ENCODE measurements at regions not wholly inside any gene's neighbourhood (a gene's known extent, or its start where the extent isn't known, plus 50 kb on each side); places are given as distances from the start of the nearest gene placed in this dataset.

DNA sequence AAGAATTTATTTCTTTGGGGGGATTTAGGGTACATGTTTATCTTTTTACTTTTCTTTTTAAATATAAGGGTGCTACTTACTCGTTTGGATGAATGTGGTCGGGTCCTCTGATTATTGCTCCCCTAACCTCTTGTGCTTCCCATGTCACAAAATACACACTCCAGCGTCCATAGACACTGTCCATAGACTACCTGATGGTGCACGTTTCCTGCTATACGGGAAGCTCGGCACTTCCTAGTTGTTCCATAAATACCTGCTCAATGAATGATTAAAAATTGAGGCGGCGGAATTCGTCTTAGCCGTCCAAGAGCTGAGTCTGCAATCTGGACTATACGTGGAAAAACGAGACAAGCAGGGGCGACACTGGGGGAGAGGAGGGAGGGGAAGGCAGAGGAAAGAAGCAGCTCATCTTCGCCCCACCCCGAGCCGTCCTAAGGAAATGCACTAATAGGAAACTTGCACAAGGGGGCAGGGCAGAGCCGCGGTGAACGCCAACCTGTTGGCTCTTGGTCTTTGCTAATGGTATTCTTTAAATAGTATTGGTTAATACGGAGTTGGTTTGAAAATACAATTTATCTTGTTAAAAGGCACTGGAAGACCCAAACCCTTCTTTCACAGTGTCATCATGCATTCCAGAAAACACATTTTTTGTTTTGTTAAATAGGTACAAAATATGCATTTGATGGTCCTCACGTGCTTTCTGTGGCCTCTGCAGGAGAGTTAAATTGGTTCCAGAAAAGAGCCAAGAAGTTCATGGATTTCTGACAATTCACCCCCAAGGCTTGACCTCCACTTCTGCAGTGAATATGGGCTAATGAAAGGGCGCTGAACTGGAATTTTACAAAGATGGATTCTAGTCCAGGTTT lies 73.0 kb upstream of the KCTD1 start:
- DNase-seq (ENCODE audit: low read depth in 4 of 4, low spot score in 3 of 4): no peak

DNA sequence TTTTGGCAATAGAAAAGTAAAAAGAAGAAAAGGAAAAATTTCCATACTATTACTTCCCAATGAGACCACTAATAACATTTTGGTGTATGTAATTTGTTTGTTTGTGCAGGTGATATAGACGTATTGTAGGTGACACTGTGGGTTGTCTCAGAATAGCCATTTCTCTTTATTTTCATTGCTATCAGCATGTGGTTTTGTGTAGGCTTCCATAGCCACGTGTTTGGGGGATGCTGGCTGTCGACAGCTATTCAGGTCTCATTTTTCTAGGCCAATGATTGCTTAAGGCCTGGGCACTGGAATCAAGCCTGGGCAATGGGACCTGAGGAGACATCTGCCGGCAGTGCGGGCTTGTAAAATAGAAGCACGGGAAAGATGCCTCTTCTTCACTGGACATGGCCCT lies 71.0 kb upstream of the KCTD1 start:
- DNase-seq (ENCODE audit: low read depth in 4 of 4, low spot score in 3 of 4): no peak

DNA sequence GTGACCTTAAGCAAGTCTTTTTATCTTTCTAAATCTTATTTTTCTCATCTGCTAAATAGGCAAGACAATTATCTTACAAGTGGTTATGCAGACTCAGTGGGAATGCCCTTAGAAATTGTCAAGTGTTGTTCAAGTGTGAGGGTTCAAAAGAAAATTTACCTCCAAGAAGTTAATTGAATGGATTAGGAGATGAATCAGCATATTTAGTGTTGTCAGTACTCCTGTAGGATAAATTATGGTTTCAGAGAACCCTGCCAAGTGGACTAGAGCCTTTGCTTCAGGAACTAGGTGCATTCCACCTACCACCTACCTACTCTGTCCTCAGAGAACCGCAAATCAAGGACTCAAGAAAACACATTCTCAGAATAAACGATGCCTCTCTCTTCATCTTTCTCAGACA lies 69.8 kb upstream of the KCTD1 start:
- DNase-seq (ENCODE audit: low read depth in 4 of 4, low spot score in 3 of 4): no peak

DNA sequence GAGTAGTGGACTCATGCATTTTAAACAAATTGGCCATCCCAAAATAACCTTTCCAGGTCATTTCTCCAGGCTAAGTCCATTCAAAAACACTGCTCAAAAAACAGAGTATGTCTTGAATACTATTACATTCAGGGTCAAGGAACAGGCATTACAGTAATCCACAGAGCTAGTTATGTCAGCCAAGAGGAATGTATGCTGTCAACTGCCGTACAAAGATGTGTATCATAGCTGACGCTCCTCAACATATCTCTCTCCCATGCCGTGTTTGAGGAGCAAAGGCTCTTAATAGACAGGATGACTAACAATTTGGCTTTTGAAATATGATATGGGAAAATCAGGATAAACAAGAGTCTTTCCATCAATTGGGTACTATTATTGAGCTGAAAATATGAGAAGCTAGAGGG lies 68.8 kb upstream of the KCTD1 start:
- DNase-seq (ENCODE audit: low read depth in 4 of 4, low spot score in 3 of 4): no peak

GRCh38 chr18:26614374-26614773 lies 66.0 kb upstream of the KCTD1 start:
- no peak for DNase-seq (ENCODE audit: low read depth in 4 of 4, low spot score in 3 of 4)

Measured in right renal pelvis (tissue), 4 donors.